GM21529 (cell line): ENCODE measurements at regions not wholly inside any gene's neighbourhood (a gene's known extent, or its start where the extent isn't known, plus 50 kb on each side); places are given as distances from the start of the nearest gene placed in this dataset.
"Not testable (repeated sequence)": the region's sequence is repeated elsewhere in the genome, so short reads cannot be mapped to it uniquely, and the experiment has no call there.

Experiments
- ATAC-seq: cut with Tn5 transposase; IDR thresholded peaks from one replicate; pipeline ENCODE4 v1.9.1; 2021; ENCODE audit not compliant: unreplicated experiment

DNA sequence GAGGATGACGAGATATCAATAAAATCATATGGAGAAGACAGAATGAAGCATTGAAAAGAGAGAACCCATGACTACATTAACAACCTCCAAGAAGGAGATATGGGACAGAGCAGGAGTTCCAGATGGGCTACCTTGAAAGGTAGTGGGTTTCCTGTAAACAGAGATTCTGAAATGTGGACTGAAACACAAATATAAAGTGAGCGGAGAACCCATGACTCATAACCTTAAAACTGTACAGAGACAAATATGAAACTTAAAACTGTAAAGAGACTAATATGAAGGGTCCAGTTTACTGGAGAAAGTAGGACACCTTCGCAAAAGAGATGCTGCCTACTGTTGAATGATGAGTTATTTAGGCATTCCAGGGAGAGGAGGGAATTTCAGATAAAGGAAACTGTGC lies 383.7 kb downstream of the CAAP1 start:
- no peak for ATAC-seq

- ATAC-seq, result no peak
Observed at GRCh38 chr9:26504057-26504456, 388.5 kb downstream of the CAAP1 start.

- no peak for ATAC-seq
Observed at GRCh38 chr9:26502311-26502710, 390.3 kb downstream of the CAAP1 start.

DNA sequence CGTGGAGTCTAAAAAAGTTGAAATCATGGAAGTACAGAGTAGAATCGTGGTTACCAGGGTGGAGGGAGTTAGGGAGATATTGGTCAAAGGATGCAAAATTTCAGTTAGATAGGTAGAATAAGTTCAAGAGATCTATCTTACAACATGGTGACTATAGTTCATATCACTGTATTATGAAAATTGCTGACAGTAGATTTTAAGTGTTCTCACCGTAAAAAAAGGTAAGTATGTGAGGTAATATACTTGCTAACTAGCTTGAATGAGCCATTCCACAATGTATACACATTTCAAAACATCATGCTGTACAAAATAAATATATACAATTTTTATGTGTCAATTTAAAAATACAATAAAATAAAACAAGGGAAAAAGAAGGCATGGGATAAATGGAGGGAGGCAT lies 392.1 kb downstream of the CAAP1 start:
- no peak for ATAC-seq

DNA sequence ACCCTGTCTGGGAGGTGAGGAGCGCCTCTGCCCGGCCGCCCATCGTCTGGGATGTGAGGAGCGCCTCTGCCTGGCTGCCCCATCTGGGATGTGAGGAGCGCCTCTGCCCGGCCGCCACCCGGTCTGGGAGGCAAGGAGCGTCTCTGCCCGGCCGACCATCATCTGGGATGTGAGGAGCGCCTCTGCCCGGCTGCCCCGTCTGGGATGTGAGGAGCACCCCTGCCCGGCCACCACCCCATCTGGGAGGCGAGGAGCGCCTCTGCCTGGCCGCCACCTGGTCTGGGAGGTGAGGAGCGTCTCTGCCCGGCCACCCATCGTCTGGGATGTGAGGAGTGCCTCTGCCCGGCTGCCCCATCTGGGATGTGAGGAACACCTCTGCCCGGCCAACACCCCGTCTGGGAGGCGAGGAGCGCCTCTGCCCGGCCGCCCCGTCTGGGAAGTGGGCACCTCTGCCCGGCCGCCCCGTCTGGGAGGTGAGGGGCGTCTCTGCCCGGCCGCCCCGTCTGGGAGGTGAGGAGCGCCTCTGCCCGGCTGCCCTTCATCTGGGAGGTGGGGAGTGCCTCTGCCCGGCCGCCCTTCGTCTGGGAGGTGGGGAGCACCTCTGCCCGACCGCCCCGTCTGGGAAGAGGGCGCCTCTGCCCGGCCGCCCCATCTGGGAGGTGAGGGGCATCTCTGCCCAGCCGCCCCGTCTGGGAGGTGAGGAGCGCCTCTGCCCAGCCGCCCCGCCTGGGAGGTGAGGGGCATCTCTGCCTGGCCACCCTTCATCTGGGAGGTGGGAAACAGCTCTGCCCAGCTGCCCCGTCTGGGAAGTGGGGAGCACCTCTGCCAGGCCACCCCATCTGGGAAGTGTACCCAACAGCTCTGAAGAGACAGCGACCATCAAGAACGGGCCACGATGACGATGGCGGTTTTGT lies 399.7 kb downstream of the CAAP1 start:
- not testable (repeated sequence) for ATAC-seq

DNA sequence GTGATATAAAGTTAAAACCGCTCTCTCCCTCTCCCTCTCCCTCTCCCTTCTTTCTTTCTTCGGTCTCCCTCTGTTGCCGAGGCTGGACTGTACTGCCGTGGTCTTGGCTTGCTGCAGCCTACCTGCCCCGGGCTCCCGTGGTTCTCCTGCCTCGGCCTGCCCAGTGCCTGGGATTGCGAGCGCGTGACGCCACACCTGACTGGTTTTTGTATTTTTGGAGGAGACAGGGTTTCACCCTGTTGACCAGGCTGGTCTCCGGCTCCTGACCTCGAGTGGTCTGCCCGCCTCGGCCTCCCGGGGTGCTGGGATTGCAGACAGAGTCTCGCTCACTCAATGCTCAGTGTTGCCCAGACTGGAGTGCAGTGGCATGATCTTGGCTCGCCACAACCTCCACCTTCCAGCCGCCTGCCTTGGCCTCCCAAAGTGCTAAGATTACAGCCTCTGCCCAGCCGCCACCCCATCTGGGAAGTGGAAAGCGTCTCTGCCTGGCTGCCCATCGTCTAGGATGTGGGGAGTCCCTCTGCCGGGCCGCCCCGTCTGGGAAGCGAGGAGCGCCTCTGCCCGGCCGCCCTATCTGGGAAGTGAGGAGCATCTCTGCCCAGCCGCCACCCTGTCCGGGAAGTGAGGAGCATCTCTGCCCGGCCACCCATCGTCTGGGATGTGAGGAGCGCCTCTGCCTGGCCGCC lies 400.5 kb downstream of the CAAP1 start:
- ATAC-seq, result not testable (repeated sequence)

GRCh38 chr9:26483991-26484390 lies 408.6 kb downstream of the CAAP1 start:
- ATAC-seq, result no peak

DNA sequence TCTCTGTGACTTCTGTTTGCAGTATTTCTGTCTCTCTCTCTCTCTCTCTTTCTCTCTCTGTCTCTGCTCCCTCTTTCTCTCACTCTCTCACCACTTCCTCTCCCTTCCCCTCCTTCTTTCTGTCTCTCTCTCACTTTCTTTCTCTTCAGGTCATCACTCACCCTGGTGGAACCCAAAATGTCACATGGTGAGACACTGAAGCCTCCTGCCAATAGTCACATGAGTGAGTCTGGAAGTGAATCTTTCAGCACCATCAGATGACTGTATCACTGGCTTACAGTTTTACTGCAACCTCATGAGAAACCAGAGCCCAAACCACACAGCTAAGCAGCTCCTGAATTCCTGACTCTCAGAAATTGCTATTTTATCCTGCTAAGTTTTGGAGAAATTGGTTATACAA lies 414.6 kb downstream of the CAAP1 start:
- ATAC-seq, result no peak

DNA sequence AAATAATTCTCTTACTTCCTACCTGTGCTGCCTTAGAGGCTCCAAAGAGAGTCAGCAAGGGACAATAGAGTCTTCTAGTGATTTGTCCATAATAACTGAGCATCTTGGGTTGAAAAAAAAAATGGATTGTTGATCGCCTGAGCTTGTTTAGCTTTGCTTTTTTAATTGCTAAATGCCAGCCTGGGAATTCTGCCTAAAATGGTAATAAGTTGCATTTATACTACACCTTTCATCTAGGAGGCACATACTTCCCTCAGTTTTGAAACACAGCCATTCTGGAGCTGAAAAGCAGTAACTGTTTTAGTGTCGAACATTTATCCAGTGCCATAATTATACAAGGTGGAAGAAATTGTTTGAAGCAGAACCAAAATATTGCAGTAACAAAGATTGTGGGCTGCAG lies 421.3 kb downstream of the CAAP1 start:
- ATAC-seq, result no peak

GRCh38 chr9:26470284-26470683 lies 422.3 kb downstream of the CAAP1 start:
- ATAC-seq, result no peak

DNA sequence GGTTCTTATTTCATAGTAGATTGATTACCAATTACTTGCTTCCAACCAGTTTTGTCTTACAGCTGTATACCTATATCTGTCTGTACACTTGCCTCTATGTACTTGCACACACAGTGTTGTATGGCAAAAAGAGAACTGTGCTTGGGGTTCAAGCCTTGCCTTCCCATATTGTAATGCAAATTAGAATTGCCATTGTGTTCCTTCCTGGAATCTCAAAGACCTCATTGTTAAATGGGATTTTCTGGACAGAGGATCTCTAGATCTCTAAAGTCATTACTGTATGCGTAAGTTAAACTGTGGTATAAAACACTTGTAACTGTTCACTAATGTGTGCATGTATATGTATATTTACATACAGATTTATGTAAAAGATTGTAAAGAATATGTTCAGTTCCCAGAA lies 428.8 kb downstream of the CAAP1 start:
- ATAC-seq, result no peak

DNA sequence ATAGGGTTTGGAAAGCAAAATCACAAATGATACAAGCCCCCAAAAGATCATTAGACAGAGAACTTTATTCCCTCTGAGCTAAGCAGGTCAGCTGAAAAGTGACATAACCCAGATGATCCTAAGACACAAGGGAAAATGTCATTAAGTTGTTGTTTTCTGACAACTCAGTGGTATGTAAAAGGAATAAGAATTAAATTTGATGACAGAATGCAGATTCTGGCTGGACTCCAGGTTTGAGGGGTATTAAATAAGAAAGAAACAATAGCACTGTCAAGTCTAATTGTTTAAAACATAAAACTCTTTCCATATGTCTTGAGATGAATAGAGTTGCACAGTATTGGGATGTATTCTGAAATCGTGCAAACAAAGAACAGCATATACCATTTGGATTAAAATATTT lies 429.9 kb downstream of the CAAP1 start:
- ATAC-seq, result no peak

DNA sequence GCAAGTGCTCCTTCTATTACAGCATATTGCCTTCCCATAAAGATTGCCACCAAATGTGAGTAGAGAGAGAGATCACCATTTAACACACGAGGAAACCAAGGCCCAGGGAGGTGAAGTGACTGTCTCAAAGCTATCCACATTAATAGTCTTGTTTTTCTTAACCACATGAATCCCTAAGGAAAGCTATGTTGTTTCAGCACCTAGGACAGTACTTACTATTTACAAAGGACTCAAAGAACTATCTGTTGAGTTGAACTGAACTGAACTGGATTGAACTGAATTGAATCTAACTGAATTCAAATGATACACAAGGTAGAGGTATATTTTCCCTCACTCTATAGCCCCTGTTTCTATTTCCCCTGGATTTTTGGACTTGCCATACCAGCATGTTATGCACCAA lies 430.4 kb downstream of the CAAP1 start:
- no peak for ATAC-seq

- no peak for ATAC-seq
Observed at GRCh38 chr9:26460624-26461023, 432.0 kb downstream of the CAAP1 start.

- ATAC-seq, result no peak
Observed at GRCh38 chr9:26459959-26460358, 432.6 kb downstream of the CAAP1 start.

- no peak for ATAC-seq
Observed at GRCh38 chr9:26458054-26458453, 434.5 kb downstream of the CAAP1 start.

GRCh38 chr9:26457151-26457550 lies 435.5 kb downstream of the CAAP1 start:
- no peak for ATAC-seq

DNA sequence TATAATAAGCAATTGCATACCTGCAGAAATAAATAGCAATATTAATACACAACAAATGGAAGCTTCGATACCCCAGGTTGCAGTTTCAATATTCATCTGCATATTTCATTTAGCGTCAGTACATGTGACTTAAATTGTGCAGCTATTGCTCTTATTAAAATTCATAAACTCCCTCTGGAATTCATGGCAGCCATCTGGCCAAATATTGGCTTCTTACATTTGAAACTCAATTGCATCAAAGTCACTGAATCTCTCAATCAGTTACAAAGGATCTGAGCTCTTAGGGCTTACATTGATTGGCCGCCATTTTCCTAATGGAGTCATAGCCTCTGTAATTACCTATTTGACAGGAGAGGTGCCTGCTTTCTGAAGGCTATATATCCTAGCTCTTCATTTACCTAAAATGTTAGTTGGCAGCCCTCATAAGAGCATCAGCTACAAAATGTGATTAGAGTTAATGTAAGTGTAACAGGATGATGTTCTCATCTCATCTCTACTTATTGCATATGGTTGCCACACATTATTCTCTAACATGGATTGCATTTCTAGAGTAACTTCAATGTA lies 453.5 kb downstream of the CAAP1 start:
- no peak for ATAC-seq

GRCh38 chr9:26437056-26437711 lies 455.4 kb downstream of the CAAP1 start:
- ATAC-seq, result no peak

GRCh38 chr9:26426551-26427131 lies 466.0 kb downstream of the CAAP1 start:
- no peak for ATAC-seq

DNA sequence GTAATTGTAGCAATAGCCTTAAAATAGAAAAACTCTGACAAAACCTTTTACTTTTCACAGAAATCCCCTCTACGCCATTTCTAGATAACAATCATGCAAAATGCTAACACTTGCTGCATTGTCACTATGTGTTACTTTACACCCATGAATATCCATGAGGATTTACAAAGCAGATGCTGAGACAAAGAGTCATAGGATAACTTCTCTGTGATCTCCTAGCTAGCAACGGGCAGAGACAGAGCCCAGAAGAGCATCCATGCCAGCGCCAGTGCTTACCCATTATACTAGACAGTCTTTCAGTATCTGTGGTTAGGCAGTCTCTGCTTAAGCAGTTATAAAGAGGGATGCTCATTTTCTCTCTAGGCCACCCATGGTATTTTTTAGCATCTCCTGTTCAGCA lies 474.1 kb downstream of the CAAP1 start:
- no peak for ATAC-seq
